NCI-H526 treated with DMSO at 0.1 percent for 48 hours (cell line): ENCODE measurements at regions not wholly inside any gene's neighbourhood (a gene's known extent, or its start where the extent isn't known, plus 50 kb on each side); places are given as distances from the start of the nearest gene placed in this dataset.

ENCODE experiments used
- DNase-seq: peaks from one replicate; lab custom pipeline; 2025; lab: John Stamatoyannopoulos, UW

DNA sequence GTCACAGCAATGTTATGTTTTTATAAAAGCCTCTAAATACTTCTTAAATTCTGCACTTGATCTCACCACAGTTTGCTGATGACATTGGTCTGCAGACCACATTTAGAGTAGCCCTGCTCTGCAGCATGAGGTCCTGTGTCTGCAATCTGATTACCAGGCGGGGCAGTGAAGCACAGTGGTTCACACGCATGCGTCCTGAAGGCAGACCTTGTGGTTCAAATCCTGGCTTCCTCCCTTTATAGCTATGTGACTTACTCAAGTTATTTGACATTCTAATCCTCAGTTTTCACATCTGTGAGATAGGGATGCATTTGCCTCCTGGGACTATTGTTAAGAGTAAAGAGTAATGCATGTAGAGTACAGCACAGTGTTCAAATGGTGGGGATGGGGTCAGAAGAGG, 50.3 kb downstream of the BMAL2 start:
- DNase-seq: no peak

DNA sequence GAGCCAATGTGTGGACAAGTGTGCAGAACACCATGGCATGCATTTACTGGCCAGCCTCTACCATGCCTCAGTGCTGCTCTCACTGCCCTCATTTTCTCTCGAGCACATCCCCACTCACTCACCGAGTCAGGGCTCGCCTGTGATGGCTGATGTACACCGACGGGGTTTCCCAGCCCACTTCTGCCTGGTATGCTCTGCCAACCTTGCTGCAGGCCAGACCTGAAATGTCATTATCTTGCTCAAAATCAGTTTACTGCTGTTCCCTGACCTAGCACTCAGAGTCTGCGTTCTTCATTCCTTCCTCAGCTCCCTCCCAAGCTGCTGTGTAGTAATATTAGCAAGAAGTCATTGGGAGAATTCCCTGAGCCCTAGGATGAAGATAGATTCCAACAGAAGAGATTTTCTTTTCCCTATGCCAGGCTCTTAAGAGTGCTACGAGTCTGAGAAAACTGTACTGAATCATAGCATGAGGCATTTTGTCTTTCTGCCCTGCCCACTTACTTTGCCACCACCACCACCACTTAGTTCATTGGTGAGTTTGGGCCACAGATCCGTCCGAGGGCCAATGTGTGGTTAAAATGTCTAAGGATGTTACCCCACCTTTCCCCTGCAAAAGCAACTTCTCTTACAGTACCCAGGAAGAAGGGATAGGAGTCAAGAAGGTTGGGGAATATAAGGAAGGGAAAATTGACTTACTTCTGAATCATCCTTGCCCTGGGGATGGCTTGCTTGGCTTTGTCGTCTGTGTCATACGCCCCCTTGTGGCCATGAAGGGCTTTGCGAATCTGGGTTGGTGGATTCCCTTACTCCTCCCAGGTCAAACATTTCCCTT, 51.0 kb downstream of the BMAL2 start:
- peak; percentile 43 for DNase-seq

DNA sequence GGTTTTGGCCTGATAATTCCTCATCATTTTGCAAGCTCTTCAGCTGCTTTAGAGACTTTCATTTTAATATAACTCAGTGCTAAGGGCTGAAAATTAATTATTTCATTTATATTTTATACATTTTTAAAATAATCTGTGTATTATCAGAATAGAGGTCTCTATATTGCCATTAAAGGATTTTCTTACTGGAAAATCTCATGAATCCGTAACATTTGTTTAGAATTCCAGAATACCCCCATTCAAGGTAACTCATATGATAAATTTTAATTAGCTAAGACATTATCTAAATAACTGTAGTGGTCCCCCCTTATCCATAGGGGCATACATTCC, 51.6 kb downstream of the BMAL2 start:
- no peak for DNase-seq

DNA sequence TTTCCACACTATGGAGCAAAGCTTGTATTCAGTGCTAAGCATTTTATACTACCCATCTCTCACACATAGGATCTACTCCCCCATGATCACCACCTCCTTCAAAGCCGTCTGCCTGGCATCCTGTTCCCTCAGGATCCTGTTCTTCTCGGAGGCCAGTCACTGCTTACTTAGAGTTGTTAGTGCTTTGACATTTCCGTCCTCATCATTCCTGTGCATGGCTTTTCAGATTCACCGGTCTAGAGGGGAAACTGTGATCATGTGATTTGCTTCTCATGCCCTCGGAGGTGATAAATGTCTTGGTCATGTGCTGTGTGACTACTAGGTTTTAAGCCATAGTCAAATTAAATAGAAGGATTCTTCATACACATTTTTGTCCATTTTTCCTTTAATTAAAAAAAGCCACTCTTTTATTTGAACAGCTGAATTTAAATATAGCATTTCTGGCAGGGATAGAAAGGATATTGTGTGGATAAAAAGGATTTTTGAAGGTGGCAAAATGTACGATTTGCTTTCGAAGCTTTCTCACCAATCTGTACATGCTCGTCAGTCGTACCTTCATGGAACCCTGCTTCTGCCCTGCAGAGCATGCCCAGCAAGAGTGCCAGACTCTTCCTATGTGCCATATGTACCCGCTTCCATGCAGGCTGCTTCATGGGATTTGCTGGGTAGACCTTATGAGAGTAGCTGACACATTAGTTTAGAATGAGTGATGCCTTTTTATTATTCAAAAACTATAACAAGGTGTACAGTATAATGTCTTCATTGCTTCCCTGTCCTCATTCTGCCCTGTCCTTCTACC, 53.3 kb downstream of the BMAL2 start:
- no peak for DNase-seq

DNA sequence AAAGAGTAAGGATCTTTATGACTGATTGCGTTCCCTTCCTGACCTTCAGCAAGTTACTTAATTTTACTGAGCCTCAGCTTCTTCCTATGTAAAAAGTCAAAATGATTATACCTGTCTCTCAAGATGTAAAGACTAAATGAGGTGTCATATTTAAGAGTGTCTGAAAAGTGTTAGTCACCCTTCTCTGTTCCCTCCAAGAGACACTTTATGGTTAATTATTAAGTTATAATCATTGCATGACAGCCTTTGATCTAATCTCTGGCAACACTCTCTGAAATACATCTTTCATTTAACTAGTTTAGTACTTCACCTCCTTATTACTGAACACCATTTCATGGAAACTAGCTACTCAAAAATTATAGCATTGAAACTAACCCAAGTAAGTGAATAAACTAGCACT, 54.8 kb downstream of the BMAL2 start:
- DNase-seq: no peak

DNA sequence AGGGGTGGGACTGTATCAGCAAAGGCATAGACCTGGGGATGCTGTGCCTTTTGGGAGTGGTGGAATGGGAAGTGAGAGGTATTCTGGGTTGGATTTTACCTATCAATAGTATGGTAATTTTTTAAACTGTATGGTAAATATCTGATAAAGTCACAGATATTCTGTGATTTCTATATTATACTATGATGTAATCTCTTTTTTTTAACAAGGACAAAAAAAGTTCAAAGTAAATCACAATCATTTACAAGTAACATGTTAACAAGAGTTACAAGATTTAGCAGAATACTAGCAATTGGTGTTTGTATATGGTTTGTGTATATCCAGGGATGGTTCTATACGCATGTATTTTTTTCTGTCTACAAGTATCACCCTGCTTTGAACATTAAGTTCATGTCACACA, 56.0 kb downstream of the BMAL2 start:
- DNase-seq: no peak

DNA sequence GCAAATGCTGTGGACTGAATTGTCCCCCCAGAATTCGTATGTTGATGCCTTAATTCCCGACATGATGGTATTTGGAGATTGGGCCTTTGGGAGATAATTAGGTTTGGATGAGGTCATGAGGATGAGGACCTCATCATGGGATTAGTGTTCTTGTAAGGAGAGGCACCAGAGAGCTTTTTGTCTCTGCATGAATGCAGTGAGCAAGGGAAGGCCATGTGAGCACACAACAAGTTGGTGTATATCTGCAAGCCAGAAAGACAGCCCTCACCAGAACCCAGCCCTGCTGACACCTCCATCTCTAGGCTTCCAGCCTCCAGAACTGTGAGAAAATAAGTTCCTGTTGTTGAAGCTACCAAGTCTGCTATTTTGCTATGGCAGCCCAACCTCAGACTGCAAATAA, 51.9 kb upstream of the SMCO2 start:
- DNase-seq: no peak

DNA sequence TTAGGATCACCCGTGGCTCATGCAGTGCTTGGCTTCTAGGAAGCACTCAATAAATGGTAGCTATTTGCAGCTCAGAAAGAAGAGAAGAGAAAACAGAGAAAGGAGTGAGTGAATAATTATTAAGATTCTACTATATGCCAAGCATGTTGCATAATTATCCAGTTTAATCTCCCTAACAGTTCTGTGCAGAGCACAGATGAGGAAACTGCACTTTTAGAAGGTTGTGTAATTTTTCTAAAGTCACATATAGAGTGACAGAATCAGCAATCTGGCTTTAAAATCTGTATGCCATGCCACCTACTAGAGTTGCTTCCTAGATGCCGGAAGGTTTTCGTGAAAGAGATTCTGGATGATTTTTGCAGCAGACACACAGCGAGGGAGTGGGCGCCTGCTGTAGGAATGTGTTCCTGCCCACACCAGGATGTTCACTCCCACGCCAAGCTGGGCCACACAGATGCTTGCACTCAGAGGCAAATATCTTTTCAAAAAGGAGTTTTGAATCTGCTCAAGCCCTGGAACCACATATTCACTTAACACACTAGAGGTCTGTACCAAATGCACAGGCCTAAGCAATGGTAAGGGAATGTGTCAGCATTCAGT, 50.2 kb upstream of the SMCO2 start:
- no peak for DNase-seq
